Right lobe of liver (tissue), 4 donors: ENCODE measurements at regions not wholly inside any gene's neighbourhood (a gene's known extent, or its start where the extent isn't known, plus 50 kb on each side); places are given as distances from the start of the nearest gene placed in this dataset.

Source experiments
- POLR2A ChIP-seq: fragments of 450-650 bp; IDR thresholded peaks from one replicate; pipeline ENCODE4 v1.6.1; 2017; ENCODE audit warnings: antibody characterized with exemption, mild to moderate bottlenecking
- TF ChIP-seq, protein P1 (sequence below), 4 donors: fragments of 200-600 bp in 3 of 4; fragments of 450-650 bp in 1 of 4; IDR thresholded peaks; one replicate each; pipeline versions ENCODE4 v1.5.1 to v1.8.0; 2016 to 2022; ENCODE audit warnings: antibody characterized with exemption in 4 of 4, mild to moderate bottlenecking in 2 of 4
- donor health status: DM: no; HTN: no; CAD: no.
- donor health status: DM: no; HTN: no; CAD: no.
- donor health status: DM: no; HTN: yes; CAD: no.

DNA sequence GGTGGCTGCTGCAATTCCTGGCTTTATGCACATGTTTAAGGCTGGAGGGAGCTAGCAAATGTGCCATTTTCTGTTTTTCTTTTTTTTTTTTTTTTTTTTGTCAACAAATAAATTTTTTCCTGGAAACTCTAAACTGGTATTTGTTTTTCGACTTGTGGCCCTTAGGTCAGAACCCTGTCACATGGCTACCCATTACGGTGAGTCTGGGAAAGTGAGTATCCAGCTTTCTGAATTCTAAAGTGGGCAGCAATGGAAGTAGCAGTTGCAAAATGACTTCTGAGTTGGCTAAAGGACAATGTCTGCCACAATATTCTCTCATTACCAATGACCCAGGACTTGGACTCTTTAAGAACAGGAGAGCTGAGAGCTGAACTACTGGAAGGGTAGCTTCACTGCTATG, 225.1 kb upstream of the CENPE start:
- TF ChIP-seq, protein P1, sequence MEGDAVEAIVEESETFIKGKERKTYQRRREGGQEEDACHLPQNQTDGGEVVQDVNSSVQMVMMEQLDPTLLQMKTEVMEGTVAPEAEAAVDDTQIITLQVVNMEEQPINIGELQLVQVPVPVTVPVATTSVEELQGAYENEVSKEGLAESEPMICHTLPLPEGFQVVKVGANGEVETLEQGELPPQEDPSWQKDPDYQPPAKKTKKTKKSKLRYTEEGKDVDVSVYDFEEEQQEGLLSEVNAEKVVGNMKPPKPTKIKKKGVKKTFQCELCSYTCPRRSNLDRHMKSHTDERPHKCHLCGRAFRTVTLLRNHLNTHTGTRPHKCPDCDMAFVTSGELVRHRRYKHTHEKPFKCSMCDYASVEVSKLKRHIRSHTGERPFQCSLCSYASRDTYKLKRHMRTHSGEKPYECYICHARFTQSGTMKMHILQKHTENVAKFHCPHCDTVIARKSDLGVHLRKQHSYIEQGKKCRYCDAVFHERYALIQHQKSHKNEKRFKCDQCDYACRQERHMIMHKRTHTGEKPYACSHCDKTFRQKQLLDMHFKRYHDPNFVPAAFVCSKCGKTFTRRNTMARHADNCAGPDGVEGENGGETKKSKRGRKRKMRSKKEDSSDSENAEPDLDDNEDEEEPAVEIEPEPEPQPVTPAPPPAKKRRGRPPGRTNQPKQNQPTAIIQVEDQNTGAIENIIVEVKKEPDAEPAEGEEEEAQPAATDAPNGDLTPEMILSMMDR (IDR thresholded peaks at IDR 0.05) = no peak
- no peak for TF ChIP-seq POLR2A
